Mammary epithelial cell (primary cell): ENCODE measurements at regions not wholly inside any gene's neighbourhood (a gene's known extent, or its start where the extent isn't known, plus 50 kb on each side); places are given as distances from the start of the nearest gene placed in this dataset.

ENCODE experiments used
- CTCF ChIP-seq, 2 donors: IDR thresholded peaks in 1 of 2; conservative IDR thresholded peaks in 1 of 2; 2 replicates each; pipeline ENCODE4 v1.5.1; 2011 to 2012; ENCODE audit warnings: inconsistent platforms in 2 of 2, low read length in 2 of 2, mild to moderate bottlenecking in 2 of 2, control low read depth in 1 of 2, low read depth in 1 of 2; ENCODE audit not compliant: insufficient read depth in 1 of 2; ENCODE audit errors: extremely low read depth in 1 of 2
- EZH2 ChIP-seq: IDR thresholded peaks from 2 replicates; pipeline ENCODE4 v1.6.1; 2012; ENCODE audit warnings: low read length, inconsistent platforms, borderline replicate concordance

- TF ChIP-seq CTCF (conservative IDR thresholded peaks at IDR 0.05 in 1 of 2, IDR thresholded peaks at IDR 0.05 in 1 of 2; ENCODE audit: extremely low read depth in 1 of 2, insufficient read depth in 1 of 2, low read depth in 1 of 2, low read length in 2 of 2) (no peak), EZH2 (no peak)
These were observed 179.2 kb downstream of the BCHE start for GRCh38 chr3:165658027-165658426.
